ENCODE measurements at regions not wholly inside any gene's neighbourhood (a gene's known extent, or its start where the extent isn't known, plus 50 kb on each side); places are given as distances from the start of the nearest gene placed in this dataset.

- H3K9me3 ChIP-seq (ENCODE audit: control insufficient read depth, insufficient read depth, low read length): no peaks in the 10 kb centered on the region
Observed at GRCh38 chr5:117209479-117209878, 634.9 kb upstream of the SEMA6A start.

DNA sequence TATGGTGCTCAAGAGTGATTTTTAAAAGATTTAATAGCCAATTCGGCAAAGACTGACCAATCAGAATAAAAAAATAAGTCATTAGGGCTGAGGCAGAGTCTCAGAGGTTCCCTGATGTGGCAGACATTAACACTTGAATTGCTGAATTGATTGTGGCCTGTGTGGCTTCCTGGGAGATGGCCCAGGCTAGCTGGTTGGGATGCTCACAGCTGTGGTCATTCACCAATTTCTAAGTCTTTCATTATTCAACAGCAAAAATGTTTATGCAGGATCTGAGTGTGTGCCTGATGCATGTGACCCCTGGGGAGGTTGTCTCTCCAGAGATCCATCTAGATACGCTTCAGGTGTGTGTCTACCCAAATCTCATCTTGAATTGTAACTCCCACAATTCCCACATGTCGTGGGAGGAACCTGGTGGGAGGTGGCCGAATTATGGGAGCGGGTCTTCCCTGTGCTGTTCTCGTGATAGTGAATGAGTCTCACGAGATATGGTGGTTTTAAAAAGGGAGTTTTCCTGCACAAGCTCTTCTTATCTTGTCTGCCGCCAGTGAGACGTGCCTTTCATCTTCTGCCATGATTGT is 632.6 kb upstream of the SEMA6A start:
- Histone ChIP-seq H3K36me3 (ENCODE audit: control insufficient read depth, low read length) (no peaks in the 10 kb centered on the region), H3K4me1 (ENCODE audit: control insufficient read depth, low read length) (no peaks in the 10 kb centered on the region), H3K4me2 (ENCODE audit: low read length) (no peak overlapping the region)

More at GRCh38 chr5:117209479-117209878, 634.9 kb upstream of the SEMA6A start:
- H3K4me3 ChIP-seq (ENCODE audit: low read length): no peak overlapping the region
- no peaks in the 10 kb centered on the region for H3K27me3 ChIP-seq (ENCODE audit: control insufficient read depth, low read length)
- H4K20me1 ChIP-seq (ENCODE audit: control insufficient read depth, insufficient read depth, low read depth, low read length): no peaks in the 10 kb centered on the region; the same call in 1 of the 2 replicates
- TF ChIP-seq EZH2phosphoT487 (IDR thresholded peaks at IDR 0.05; ENCODE audit: borderline replicate concordance, low read length): no peak
- TF ChIP-seq, protein P1, sequence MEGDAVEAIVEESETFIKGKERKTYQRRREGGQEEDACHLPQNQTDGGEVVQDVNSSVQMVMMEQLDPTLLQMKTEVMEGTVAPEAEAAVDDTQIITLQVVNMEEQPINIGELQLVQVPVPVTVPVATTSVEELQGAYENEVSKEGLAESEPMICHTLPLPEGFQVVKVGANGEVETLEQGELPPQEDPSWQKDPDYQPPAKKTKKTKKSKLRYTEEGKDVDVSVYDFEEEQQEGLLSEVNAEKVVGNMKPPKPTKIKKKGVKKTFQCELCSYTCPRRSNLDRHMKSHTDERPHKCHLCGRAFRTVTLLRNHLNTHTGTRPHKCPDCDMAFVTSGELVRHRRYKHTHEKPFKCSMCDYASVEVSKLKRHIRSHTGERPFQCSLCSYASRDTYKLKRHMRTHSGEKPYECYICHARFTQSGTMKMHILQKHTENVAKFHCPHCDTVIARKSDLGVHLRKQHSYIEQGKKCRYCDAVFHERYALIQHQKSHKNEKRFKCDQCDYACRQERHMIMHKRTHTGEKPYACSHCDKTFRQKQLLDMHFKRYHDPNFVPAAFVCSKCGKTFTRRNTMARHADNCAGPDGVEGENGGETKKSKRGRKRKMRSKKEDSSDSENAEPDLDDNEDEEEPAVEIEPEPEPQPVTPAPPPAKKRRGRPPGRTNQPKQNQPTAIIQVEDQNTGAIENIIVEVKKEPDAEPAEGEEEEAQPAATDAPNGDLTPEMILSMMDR (IDR thresholded peaks at IDR 0.05; ENCODE audit: low read depth, low read length, poor library complexity, severe bottlenecking): no peak
- no peaks in the 10 kb centered on the region for H3F3A ChIP-seq (ENCODE audit: control insufficient read depth, insufficient read depth)
- H3K4me2 ChIP-seq (ENCODE audit: low read length): no peak overlapping the region
- H3K9me2 ChIP-seq (replicated peaks; ENCODE audit: control insufficient read depth, low read length): no peaks in the 10 kb centered on the region
- H3K4me1 ChIP-seq (ENCODE audit: control insufficient read depth, low read length): no peaks in the 10 kb centered on the region
- H3K27ac ChIP-seq (ENCODE audit: low read depth, low read length): no peak overlapping the region
- H3K79me2 ChIP-seq (ENCODE audit: control insufficient read depth, low read length): no peaks in the 10 kb centered on the region
- no peaks in the 10 kb centered on the region for H3K36me3 ChIP-seq (ENCODE audit: control insufficient read depth, low read length)

GRCh38 chr5:117205894-117206293 is 631.3 kb upstream of the SEMA6A start:
- TF ChIP-seq, protein P1 (IDR thresholded peaks at IDR 0.05; ENCODE audit: low read depth, low read length, poor library complexity, severe bottlenecking): no peak
- TF ChIP-seq EZH2phosphoT487 (IDR thresholded peaks at IDR 0.05; ENCODE audit: borderline replicate concordance, low read length): no peak
- Histone ChIP-seq H3K9me2 (replicated peaks; ENCODE audit: control insufficient read depth, low read length) (no peaks in the 10 kb centered on the region), H3K4me2 (ENCODE audit: low read length) (no peak overlapping the region), H3K27ac (ENCODE audit: low read depth, low read length) (no peak overlapping the region), H3F3A (ENCODE audit: control insufficient read depth, insufficient read depth) (no peaks in the 10 kb centered on the region), H3K27me3 (ENCODE audit: control insufficient read depth, low read length) (0 out of 2 replicates have a peak, but pooled peaks cover 2% of the 10 kb centered on the region), H4K20me1 (ENCODE audit: control insufficient read depth, insufficient read depth, low read depth, low read length) (no peaks in the 10 kb centered on the region; the same call in 1 of the 2 replicates), H3K4me1 (ENCODE audit: control insufficient read depth, low read length) (no peaks in the 10 kb centered on the region), H3K9me3 (ENCODE audit: control insufficient read depth, insufficient read depth, low read length) (no peaks in the 10 kb centered on the region), H3K36me3 (ENCODE audit: control insufficient read depth, low read length) (no peaks in the 10 kb centered on the region), H3K4me3 (ENCODE audit: low read length) (no peak overlapping the region), H3K79me2 (ENCODE audit: control insufficient read depth, low read length) (no peaks in the 10 kb centered on the region)

More for the DNA sequence above, 632.6 kb upstream of the SEMA6A start:
- Histone ChIP-seq H3K79me2 (ENCODE audit: control insufficient read depth, low read length) (no peaks in the 10 kb centered on the region), H4K20me1 (ENCODE audit: control insufficient read depth, insufficient read depth, low read depth, low read length) (no peaks in the 10 kb centered on the region; the same call in 1 of the 2 replicates), H3K9me2 (replicated peaks; ENCODE audit: control insufficient read depth, low read length) (no peaks in the 10 kb centered on the region), H3K27me3 (ENCODE audit: control insufficient read depth, low read length) (no peaks in the 10 kb centered on the region), H3K9me3 (ENCODE audit: control insufficient read depth, insufficient read depth, low read length) (no peaks in the 10 kb centered on the region), H3F3A (ENCODE audit: control insufficient read depth, insufficient read depth) (no peaks in the 10 kb centered on the region), H3K4me3 (ENCODE audit: low read length) (no peak overlapping the region), H3K27ac (ENCODE audit: low read depth, low read length) (no peak overlapping the region)
- TF ChIP-seq, protein P1 (IDR thresholded peaks at IDR 0.05; ENCODE audit: low read depth, low read length, poor library complexity, severe bottlenecking): no peak
- TF ChIP-seq EZH2phosphoT487 (IDR thresholded peaks at IDR 0.05; ENCODE audit: borderline replicate concordance, low read length): no peak
